CD4-positive, alpha-beta T cell treated with Interleukin-2 at 100 ng/mL for 4 hours (primary cell): ENCODE measurements at regions not wholly inside any gene's neighbourhood (a gene's known extent, or its start where the extent isn't known, plus 50 kb on each side); places are given as distances from the start of the nearest gene placed in this dataset.
"Not testable (repeated sequence)": the region's sequence is repeated elsewhere in the genome, so short reads cannot be mapped to it uniquely, and the experiment has no call there.

ENCODE experiments used
- DNase-seq: peaks from one replicate; pipeline ENCODE4 v3.0.0-alpha.2; 2020; ENCODE audit warnings: low spot score

GRCh38 chr15:20289538-20290103 lies 252.0 kb downstream of the GOLGA6L6 start:
- not testable (repeated sequence) for DNase-seq

DNA sequence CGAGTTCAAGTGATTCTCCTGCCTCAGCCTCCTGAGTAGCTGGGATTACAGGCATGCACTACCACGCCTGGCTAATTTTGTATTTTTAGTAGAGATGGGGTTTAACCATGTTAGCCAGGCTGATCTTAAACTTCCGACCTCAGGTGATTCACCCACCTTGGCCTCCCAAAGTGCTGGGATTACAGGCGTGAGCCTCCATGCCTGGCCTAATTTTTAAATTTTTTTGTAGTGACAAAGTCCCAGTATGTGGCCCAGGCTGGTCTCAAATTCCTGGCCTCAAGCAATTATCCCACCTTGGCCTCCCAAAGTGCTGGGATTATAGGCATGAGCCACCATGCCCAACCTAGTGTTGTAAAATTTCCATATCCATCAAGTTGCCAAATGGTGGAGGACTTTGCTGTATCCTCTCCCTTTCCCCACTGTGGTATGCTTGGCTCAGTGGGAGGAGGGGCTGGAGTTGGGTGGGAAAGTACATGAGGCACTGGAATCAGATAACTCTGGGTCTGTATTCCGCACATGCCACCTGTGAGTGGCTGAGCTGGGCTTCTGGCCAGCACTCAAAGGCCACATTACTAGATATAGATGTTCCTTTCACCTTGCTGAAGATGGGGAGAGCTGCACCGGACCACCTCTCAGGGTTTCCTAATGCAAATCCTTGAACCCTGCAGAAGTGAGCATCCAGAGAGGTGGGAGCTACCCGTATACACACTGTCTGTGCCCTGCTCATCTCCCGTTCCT lies 252.6 kb downstream of the GOLGA6L6 start:
- DNase-seq: not testable (repeated sequence)

- DNase-seq: not testable (repeated sequence)
Measured at GRCh38 chr15:20286559-20286958, 255.0 kb downstream of the GOLGA6L6 start.

GRCh38 chr15:20285696-20286300 lies 255.8 kb downstream of the GOLGA6L6 start:
- DNase-seq: not testable (repeated sequence)

GRCh38 chr15:20284891-20285535 lies 256.6 kb downstream of the GOLGA6L6 start:
- not testable (repeated sequence) for DNase-seq

- not testable (repeated sequence) for DNase-seq
Measured at GRCh38 chr15:20283651-20284050, 257.9 kb downstream of the GOLGA6L6 start.

DNA sequence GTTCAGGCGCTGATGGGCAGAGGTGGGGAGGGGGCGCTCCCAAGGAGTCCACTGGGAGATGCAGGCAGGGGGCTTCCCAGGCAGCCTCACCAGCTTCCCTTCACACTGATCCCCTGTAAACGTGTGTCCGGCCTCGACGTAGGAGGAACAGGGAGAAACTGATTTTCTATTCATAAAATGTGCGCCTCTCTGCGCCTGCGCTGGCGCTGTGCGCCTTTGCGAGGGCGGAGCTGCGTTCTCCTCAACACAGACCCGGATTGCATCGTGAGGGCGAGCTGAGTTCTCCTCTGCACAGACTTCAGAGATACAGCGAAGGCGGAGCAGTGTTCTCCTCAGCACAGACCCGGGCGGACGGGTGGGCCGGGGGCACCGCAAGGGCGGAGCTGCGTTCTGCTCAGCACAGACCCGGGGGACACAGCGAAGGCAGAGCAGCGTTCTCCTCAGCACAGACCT lies 259.1 kb downstream of the GOLGA6L6 start:
- not testable (repeated sequence) for DNase-seq

- not testable (repeated sequence) for DNase-seq
Measured at GRCh38 chr15:20281567-20282275, 259.9 kb downstream of the GOLGA6L6 start.

DNA sequence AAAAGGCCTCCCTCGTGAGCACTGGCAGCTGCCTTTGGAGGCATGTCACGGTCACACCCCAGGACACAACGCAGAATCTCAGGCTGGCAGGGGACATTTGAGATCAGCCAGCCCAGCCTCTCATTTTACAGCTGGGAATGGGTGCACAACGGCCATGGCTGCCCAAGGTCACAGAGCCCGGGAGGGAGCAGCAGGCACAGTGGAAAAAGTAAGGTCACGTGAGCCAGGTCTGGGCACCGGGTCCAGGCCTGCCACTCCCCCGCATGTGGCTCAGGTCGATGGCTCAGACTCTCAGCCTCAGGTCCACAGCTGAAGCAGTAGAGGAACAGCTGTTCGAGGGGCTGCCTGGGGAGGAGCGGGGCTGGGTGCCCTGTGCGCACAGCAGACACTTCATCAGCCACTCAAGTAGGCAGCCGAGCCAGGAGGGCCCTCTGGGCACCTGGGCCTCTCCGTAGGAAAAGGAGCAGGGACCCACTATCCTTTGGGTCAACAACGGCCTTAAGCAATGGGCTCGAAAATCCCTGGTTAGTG lies 260.6 kb downstream of the GOLGA6L6 start:
- DNase-seq: no peak

DNA sequence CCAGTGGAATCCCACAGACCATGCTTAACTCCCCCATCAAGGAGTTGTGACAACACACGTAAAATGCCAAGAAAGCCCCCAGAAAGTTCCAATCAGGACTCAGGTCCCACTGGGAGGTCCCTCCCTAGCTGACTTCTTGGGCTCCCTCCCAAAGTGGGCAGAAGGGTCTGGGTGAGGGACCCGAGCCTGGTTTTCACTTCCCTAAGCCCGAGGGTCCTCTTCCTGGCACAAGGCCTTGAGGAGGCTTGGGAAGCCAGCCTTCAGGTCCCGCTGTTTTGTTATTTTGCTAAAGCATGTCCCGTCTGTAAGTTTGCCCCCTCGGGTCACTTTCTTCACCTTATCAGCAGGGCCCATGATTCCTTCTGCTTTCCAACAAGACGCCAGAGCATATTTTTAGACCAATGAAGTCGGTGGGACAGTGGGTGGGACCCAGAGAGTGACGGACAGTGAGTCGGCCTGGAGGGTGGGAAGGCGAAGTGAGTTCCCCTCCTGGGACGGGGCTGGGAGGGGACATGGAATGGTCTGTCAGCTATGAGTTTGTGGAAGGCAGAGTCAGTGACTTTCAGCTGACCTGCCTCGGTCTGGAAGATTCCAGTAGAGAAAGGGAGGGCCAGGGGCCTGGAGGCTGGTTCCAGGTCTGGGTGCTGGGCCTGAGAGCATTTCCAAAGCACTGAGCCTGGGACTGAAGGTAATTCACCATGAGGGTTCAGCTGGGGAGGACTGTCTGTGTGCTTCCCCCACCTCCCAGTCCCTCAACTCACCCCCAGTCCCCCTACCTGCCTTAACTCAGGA lies 261.3 kb downstream of the GOLGA6L6 start:
- DNase-seq: not testable (repeated sequence)

GRCh38 chr15:20279056-20279455 lies 262.5 kb downstream of the GOLGA6L6 start:
- DNase-seq: not testable (repeated sequence)

DNA sequence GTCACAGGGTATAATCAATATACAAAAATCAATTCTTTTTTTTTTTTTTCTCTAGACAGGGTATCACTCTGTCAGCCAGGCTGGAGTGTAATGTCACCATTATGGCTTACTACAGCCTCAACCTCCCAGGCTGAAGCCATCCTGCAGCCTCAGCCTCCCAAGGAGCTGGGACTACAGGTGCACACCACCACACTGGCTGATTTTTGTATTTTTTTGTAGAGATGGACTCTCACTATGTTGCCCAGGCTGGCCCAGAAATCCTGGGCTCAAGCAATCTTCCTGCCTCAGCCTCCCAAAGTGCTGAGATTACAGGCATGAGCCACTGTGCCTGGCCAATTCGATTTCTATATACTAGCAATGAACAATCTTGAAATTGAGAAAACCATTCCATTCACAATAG lies 263.2 kb downstream of the GOLGA6L6 start:
- DNase-seq: not testable (repeated sequence)

- DNase-seq: not testable (repeated sequence)
Measured at GRCh38 chr15:20277451-20277850, 264.1 kb downstream of the GOLGA6L6 start.

GRCh38 chr15:20276312-20277114 lies 265.1 kb downstream of the GOLGA6L6 start:
- not testable (repeated sequence) for DNase-seq

DNA sequence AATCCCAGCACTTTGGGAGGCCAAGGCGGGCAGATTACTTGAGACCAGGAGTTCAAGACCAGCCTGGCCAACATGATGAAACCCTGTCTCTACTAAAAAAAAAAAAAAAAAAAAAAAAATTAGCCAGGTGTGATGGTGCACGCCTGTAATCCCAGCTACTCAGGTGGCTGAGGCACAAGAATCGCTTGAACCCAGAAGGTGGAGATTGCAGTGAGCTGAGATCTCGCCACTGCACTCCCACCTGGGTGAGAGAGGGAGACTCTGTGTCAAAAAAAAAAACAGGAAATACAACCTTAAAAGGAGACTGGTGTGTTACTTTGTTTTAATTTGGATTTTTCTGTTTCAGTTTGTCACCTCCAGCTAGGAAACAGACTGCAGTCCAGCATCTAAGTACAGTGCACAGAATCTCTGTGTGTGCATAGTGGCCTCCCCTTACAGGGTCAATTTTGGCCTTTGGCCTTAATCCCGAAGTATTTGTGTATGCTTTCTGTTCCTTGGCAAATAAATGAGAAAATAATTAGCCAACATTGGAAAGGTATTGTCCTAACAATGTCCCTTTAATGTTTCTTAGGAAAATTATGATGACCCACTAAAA lies 266.1 kb downstream of the GOLGA6L6 start:
- DNase-seq: not testable (repeated sequence)

DNA sequence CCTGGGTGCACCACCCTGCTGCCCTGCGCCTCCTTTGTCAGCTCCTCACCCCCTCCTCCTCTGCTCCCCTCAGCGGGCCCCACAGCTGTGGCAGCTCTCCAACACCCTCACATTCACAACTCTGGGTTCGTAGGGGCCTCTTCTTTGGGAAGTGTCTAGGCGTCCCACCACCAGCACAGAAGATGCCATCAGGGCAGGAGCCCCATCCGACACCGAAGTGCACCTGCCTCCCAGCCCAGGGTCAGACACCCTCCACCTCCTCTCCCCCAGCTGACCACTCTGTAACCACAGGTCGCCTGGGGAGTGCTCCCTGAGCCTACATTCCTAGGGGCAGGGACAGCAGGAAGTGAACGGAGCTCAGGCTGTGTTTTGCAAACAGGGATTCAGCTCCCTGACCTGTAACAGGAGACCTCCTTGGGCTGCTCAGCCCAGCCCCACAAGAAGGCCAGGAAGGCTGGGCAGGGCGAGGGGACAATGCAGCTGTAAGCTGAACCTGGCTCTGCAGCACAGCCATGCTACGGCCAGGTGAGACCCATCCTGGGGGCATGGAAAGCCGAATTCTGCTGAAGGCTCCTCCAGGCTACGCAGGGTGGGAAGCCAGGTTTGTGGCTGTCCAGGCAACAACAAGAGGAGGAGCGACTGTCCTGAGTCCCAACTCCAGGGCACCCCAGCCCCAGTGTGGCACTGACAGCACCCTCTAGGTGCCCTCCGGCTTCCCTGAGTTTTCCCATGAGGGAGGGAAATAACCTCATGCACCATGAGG lies 269.0 kb downstream of the GOLGA6L6 start:
- no peak for DNase-seq

GRCh38 chr15:20271647-20272046 lies 270.0 kb downstream of the GOLGA6L6 start:
- DNase-seq: no peak

DNA sequence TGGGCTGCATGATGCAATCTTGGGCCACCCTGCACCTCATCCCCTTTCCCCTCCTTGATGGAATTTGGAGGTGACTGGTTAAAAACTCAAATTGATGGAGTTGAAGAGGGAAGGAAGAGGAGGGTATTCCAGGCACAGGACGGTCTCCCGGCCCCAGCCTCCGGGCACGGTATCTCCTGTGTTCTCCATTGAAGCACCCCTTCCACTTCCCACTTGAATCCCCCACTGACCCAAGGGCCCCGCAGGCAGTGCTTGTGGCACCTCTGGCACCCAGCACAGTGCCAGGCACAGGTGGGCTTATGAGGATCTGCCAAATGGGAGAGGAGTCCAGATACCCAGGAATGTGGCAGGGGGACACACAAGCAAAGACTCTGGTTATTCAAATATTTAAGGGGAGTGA lies 271.6 kb downstream of the GOLGA6L6 start:
- DNase-seq: not testable (repeated sequence)

GRCh38 chr15:20267996-20268395 lies 273.6 kb downstream of the GOLGA6L6 start:
- DNase-seq: not testable (repeated sequence)
